RWPE1 (cell line): ENCODE measurements at regions not wholly inside any gene's neighbourhood (a gene's known extent, or its start where the extent isn't known, plus 50 kb on each side); places are given as distances from the start of the nearest gene placed in this dataset.
A peak's percentile ranks its signal among the peaks of the same experiment; 100 is the strongest.

Experiments
- CTCF ChIA-PET: fragments of 350-600 bp; sonication (Branson Sonifier 250); formaldehyde crosslinking; extraction: SDS; loops from one replicate; lab custom pipeline; 2021; lab: Yijun Ruan, JAX
- POLR2A ChIA-PET: fragments of 400-600 bp; formaldehyde crosslinking; extraction: SDS; loops from one replicate; lab custom pipeline; 2020; ENCODE audit warnings: antibody characterized with exemption; ENCODE audit not compliant: low non-redundant PET; lab: Yijun Ruan, JAX
- DNase-seq: peaks from one replicate; pipeline ENCODE4 v3.0.0; 2012; ENCODE audit warnings: low spot score
- H3K27ac ChIP-seq: fragments of 450-650 bp; 2 replicates; pipeline ENCODE4 v1.5.1; 2017
- TF ChIP-seq, protein P1 (sequence below): fragments of 450-650 bp; conservative IDR thresholded peaks from 2 replicates; pipeline ENCODE4 v1.5.1; 2017; ENCODE audit warnings: low read depth, mild to moderate bottlenecking

DNA sequence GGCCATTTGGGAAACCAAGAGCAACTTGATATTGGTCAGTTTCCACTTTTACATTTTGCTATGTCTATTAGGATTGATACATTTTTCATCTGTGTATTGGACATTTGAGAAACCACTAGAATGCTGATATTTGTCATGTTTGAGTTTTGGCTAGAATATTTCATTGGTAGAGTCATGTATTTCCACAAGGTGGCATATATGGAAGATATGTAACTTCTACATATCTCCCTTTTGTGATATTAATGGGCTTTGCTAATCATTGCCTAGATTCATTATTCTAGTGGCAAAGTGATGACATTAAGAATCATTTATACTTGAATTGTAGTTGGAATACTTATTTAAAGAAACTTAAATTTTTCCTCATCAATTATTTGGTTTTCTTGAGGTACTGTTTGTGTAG, 692.9 kb upstream of the EDIL3 start:
- no peak overlapping the region for H3K27ac ChIP-seq
- TF ChIP-seq, protein P1, sequence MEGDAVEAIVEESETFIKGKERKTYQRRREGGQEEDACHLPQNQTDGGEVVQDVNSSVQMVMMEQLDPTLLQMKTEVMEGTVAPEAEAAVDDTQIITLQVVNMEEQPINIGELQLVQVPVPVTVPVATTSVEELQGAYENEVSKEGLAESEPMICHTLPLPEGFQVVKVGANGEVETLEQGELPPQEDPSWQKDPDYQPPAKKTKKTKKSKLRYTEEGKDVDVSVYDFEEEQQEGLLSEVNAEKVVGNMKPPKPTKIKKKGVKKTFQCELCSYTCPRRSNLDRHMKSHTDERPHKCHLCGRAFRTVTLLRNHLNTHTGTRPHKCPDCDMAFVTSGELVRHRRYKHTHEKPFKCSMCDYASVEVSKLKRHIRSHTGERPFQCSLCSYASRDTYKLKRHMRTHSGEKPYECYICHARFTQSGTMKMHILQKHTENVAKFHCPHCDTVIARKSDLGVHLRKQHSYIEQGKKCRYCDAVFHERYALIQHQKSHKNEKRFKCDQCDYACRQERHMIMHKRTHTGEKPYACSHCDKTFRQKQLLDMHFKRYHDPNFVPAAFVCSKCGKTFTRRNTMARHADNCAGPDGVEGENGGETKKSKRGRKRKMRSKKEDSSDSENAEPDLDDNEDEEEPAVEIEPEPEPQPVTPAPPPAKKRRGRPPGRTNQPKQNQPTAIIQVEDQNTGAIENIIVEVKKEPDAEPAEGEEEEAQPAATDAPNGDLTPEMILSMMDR: no peak
- ChIA-PET CTCF (no interaction called here), POLR2A (no interaction called here)
- DNase-seq: no peak

DNA sequence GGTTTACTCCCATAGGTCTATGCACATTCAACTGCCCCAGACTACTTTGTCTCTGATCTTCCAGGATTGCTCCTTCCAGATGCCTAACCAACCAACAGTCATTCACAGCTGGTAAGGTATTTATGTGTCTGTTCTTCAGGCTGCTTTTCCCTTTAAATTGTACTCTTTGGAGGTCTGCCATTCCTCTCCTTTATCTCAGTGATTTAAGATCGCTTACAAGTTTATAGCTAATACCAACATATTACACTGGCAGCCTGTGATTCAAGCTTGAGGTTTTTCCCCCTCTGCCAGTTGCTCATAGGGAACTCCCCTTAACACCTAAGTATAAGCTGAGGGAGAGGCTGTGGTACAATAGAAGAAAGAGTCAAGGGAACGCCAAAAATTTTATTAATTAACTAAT, 711.7 kb upstream of the EDIL3 start:
- TF ChIP-seq, protein P1: no peak
- ChIA-PET CTCF (no interaction called here), POLR2A (no interaction called here)
- H3K27ac ChIP-seq: no peak overlapping the region
- DNase-seq: no peak

DNA sequence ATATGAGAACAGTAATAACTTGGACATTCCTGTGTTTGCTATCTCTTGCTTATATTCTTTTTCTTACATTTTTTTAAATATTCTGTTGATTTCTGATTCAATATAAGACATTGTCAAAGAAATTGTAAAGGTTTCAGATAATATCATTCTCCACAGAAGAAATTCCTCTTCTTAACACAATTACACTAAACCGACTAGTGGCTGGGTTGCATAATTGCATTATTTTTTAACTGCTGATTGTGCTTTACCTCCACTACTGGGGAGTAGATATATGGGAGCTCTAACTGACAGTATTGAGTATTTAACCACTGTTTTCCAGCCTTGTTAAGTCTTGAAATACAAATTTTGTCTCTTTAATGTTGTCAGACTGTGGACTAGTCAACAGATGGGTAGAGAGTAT, 723.8 kb upstream of the EDIL3 start:
- H3K27ac ChIP-seq: no peak overlapping the region
- TF ChIP-seq, protein P1: no peak; the same call in 1 of the 2 replicates
- no peak for DNase-seq
- ChIA-PET CTCF (interaction anchor here (0.6 kb wide), 2 partner anchors 30 to 546 kb away, joined by 4 to 5 read pairs; no protein-coding TSS in a partner anchor), POLR2A (no interaction called here)

DNA sequence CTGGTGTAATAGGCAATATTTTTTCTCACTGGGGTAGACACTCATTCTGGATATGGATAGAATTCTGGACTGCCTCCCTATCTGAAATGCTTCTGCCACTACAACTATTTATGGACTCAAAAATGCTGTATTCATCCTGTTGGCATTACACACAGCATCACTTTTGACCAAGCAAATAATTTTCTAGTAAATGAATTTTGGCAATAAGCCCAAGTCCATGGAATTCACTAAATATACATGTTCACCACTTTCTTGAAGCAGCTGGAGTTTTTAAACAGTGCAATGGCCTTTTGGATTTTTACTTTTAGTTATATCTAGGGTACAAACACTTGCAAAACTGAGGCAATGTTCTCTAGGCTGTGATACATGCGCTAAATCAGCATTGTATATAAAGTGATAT, 724.9 kb upstream of the EDIL3 start:
- H3K27ac ChIP-seq: no peak overlapping the region
- ChIA-PET CTCF (no interaction called here), POLR2A (no interaction called here)
- TF ChIP-seq, protein P1: no peak
- DNase-seq: no peak

DNA sequence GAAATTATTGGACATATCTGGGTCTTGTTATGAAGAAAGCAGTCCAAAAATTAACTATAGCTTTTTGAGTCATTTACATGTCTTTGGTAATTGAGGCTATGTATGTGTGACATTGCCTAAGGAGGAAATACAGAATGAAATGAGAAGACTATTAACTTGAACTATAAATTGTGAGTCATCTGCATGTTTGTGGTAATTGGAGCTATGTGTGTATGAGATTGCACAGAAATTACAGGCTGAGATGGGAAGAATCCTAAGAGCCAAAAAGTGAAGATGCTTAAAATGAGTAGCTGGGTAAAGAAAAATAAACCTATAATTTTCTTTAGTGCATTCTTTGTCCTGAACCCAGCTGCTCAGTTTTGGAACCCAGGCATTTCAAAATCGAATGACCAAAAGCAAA, 747.6 kb upstream of the EDIL3 start:
- TF ChIP-seq, protein P1: no peak
- ChIA-PET POLR2A (no interaction called here), CTCF (no interaction called here)
- DNase-seq: peak; percentile 2
- no peak overlapping the region for H3K27ac ChIP-seq

DNA sequence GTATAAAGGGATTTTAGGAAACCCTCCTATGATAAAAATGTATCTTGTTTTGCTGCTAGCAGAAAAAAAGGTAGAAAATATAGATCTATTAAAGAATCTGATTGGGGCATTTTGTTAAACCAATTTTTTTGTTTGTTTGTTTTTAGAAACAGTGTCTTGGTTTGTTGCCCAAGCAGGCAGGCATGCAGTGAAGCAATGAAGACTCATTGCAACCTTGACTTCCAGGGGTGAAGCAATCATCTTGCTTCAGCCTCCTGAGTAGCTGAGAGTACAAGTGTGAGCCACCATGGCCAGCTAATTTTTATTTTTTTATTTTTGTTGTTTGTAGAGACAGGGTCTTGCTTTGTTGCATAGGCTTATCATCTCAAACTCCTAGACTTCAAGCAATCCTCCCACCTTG, 755.8 kb upstream of the EDIL3 start:
- POLR2A ChIA-PET: no interaction called here
- no peak for DNase-seq
- H3K27ac ChIP-seq: no peak overlapping the region
- CTCF ChIA-PET: no interaction called here
- TF ChIP-seq, protein P1: no peak

DNA sequence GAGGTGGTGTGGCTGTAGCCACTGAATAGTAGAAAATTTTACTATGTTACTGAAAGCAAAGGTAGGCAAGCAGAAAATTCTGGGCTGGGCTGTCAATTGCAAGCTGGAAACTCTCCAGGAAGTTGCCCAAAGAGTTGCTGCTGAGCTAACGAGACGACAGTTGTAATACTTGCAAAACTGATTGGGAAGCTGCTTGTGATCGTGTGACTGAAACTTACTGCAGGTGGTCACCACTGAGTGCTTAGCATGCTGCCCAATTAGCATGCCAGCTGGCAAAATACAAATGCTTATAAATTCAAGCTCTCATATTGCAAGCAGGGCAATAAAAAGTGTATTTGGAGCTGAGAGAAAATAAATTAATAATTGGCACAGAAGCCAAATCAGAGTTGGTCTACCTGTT, 758.5 kb upstream of the EDIL3 start:
- TF ChIP-seq, protein P1: no peak
- POLR2A ChIA-PET: no interaction called here
- CTCF ChIA-PET: no interaction called here
- H3K27ac ChIP-seq: no peak overlapping the region
- DNase-seq: no peak
